Breast epithelium (tissue), 3 donors: ENCODE measurements at regions not wholly inside any gene's neighbourhood (a gene's known extent, or its start where the extent isn't known, plus 50 kb on each side); places are given as distances from the start of the nearest gene placed in this dataset.

Source experiments
- CTCF ChIP-seq, 3 donors: fragments of 450-650 bp; IDR thresholded peaks; one replicate each; pipeline ENCODE4 v1.5.1; 2016 to 2017; ENCODE audit warnings: antibody characterized with exemption in 3 of 3, mild to moderate bottlenecking in 3 of 3, moderate library complexity in 3 of 3
- POLR2AphosphoS5 ChIP-seq, 3 donors: sonication (generic); formaldehyde crosslinking; IDR thresholded peaks; one replicate each; pipeline ENCODE4 v1.6.1; 2017; ENCODE audit warnings: antibody characterized with exemption in 3 of 3

- TF ChIP-seq CTCF (IDR thresholded peaks at IDR 0.05) (no peak), POLR2AphosphoS5 (IDR thresholded peaks at IDR 0.05) (no peak)
Measured at GRCh38 chr9:126036881-126037291, 289.7 kb downstream of the PBX3 start.
